Esophagus squamous epithelium (tissue), 4 donors: ENCODE measurements at regions not wholly inside any gene's neighbourhood (a gene's known extent, or its start where the extent isn't known, plus 50 kb on each side); places are given as distances from the start of the nearest gene placed in this dataset.

ENCODE experiments used
- POLR2A ChIP-seq, 4 donors: fragments of 450-650 bp; IDR thresholded peaks; one replicate each; pipeline ENCODE4 v1.6.1; 2017; ENCODE audit warnings: antibody characterized with exemption in 4 of 4, mild to moderate bottlenecking in 4 of 4, moderate library complexity in 3 of 4
- TF ChIP-seq, protein P1 (sequence below), 6 experiments: fragments of 450-650 bp in 4 of 6; fragments of 200-600 bp in 2 of 6; sonication (generic) in 2 of 6; IDR thresholded peaks; one replicate each; pipeline ENCODE4 v1.5.1; 2016 to 2019; ENCODE audit warnings: antibody characterized with exemption in 6 of 6, mild to moderate bottlenecking in 4 of 6, moderate library complexity in 4 of 6

- TF ChIP-seq, protein P1, sequence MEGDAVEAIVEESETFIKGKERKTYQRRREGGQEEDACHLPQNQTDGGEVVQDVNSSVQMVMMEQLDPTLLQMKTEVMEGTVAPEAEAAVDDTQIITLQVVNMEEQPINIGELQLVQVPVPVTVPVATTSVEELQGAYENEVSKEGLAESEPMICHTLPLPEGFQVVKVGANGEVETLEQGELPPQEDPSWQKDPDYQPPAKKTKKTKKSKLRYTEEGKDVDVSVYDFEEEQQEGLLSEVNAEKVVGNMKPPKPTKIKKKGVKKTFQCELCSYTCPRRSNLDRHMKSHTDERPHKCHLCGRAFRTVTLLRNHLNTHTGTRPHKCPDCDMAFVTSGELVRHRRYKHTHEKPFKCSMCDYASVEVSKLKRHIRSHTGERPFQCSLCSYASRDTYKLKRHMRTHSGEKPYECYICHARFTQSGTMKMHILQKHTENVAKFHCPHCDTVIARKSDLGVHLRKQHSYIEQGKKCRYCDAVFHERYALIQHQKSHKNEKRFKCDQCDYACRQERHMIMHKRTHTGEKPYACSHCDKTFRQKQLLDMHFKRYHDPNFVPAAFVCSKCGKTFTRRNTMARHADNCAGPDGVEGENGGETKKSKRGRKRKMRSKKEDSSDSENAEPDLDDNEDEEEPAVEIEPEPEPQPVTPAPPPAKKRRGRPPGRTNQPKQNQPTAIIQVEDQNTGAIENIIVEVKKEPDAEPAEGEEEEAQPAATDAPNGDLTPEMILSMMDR (IDR thresholded peaks at IDR 0.05), result no peak
- no peak for TF ChIP-seq POLR2A (IDR thresholded peaks at IDR 0.05)
These were observed 165.1 kb upstream of the TMCC3 start for GRCh38 chr12:94815450-94815849.
